ENCODE measurements at regions not wholly inside any gene's neighbourhood (a gene's known extent, or its start where the extent isn't known, plus 50 kb on each side); places are given as distances from the start of the nearest gene placed in this dataset.

DNA sequence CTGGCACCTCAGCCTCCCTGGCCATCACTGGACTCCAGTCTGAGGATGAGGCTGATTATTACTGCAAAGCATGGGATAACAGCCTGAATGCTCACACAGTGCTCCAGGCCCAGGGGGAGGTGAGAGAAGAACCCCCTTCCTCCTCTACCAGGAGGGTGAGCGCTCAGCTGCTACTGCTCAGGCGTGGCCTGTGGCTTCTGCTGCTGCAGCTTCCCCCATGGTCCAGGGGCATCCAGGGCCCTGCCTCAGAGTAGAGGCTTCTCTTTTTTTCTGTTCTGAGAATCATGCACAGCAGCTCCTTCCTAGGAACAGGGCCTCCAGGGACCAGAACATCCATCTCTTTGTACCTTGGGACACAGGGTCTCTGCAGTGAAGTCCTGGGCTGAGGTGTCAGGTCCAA, 83.1 kb downstream of the VPREB1 start:
- H3K4me3 ChIP-seq (ENCODE audit: insufficient read depth, low read depth, low read length), result no peak overlapping the region
- H3K4me1 ChIP-seq (ENCODE audit: control insufficient read depth, insufficient read depth, low read length), result no peaks in the 10 kb centered on the region
- no peaks in the 10 kb centered on the region for H3K9me3 ChIP-seq (ENCODE audit: control insufficient read depth, insufficient read depth, low read length)
- no peak overlapping the region for H3K27ac ChIP-seq (ENCODE audit: insufficient read depth, low read length)
- no peak for ATAC-seq (ENCODE audit: low read depth)
- no peak overlapping the region for H3K4me2 ChIP-seq (ENCODE audit: low read depth, low read length)
- H2AFZ ChIP-seq (replicated peaks; ENCODE audit: low read length, poor library complexity), result no peak overlapping the region
- H3K9ac ChIP-seq (ENCODE audit: low read depth, low read length), result no peak overlapping the region
- no peak overlapping the region for H3K18ac ChIP-seq (ENCODE audit: low read depth, low read length)
- no peak overlapping the region for H2BK15ac ChIP-seq (ENCODE audit: low read depth, low read length)
- no peaks in the 10 kb centered on the region for H3K79me1 ChIP-seq (ENCODE audit: low read depth in 1 of 2, low read length in 2 of 2)
- no peak overlapping the region for H2AK9ac ChIP-seq (replicated peaks; ENCODE audit: low read depth, low read length, poor library complexity)
- CTCF ChIA-PET, result interaction anchor here (0.5 kb wide), 1 partner anchor 146 kb away, joined by 3 read pairs; no protein-coding TSS in a partner anchor
- no peaks in the 10 kb centered on the region for H3K36me3 ChIP-seq (ENCODE audit: control insufficient read depth, insufficient read depth, low read length)
- no peak overlapping the region for H3K14ac ChIP-seq (replicated peaks; ENCODE audit: low read depth, low read length)
- no peak overlapping the region for H4K8ac ChIP-seq (ENCODE audit: low read depth in 2 of 2, low read length in 2 of 2)
- no peak overlapping the region for H2BK120ac ChIP-seq (ENCODE audit: low read depth, low read length)
- no peak overlapping the region for H2BK20ac ChIP-seq (ENCODE audit: low read depth, low read length)
- intact Hi-C loops (cut with micrococcal nuclease) (loop anchor here (10.0 kb wide), 1 partner anchor 123 kb away; no protein-coding TSS in a partner anchor), dilution Hi-C loops (cut with HindIII; ENCODE audit: low sequenced_read_pairs, unreplicated experiment) (no loop called here), in situ Hi-C loops (cut with MboI; ENCODE audit: low sequenced_read_pairs) (no loop called here)
- no peak overlapping the region for H4K5ac ChIP-seq (ENCODE audit: low read depth, low read length)
- TF ChIP-seq, protein P1, sequence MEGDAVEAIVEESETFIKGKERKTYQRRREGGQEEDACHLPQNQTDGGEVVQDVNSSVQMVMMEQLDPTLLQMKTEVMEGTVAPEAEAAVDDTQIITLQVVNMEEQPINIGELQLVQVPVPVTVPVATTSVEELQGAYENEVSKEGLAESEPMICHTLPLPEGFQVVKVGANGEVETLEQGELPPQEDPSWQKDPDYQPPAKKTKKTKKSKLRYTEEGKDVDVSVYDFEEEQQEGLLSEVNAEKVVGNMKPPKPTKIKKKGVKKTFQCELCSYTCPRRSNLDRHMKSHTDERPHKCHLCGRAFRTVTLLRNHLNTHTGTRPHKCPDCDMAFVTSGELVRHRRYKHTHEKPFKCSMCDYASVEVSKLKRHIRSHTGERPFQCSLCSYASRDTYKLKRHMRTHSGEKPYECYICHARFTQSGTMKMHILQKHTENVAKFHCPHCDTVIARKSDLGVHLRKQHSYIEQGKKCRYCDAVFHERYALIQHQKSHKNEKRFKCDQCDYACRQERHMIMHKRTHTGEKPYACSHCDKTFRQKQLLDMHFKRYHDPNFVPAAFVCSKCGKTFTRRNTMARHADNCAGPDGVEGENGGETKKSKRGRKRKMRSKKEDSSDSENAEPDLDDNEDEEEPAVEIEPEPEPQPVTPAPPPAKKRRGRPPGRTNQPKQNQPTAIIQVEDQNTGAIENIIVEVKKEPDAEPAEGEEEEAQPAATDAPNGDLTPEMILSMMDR (conservative IDR thresholded peaks at IDR 0.05; ENCODE audit: low read depth, low read length), result no peak
- TF ChIP-seq BHLHE40 (IDR thresholded peaks at IDR 0.05; ENCODE audit: low read depth, low read length) (no peak), FOS (IDR thresholded peaks at IDR 0.05; ENCODE audit: low read depth, low read length) (no peak), RFX5 (IDR thresholded peaks at IDR 0.05; ENCODE audit: low read depth, low read length) (no peak), CHD1 (IDR thresholded peaks at IDR 0.05; ENCODE audit: low read depth, low read length) (no peak), POLR2A (IDR thresholded peaks at IDR 0.05; ENCODE audit: low read depth, low read length) (no peak), RAD21 (IDR thresholded peaks at IDR 0.05; ENCODE audit: low read length) (no peak), NFE2L2 (IDR thresholded peaks at IDR 0.05; ENCODE audit: low read depth, low read length) (no peak), MAFK (IDR thresholded peaks at IDR 0.05; ENCODE audit: low read depth, low read length) (no peak), MAZ (IDR thresholded peaks at IDR 0.05; ENCODE audit: borderline replicate concordance, low read depth, low read length) (no peak), MXI1 (IDR thresholded peaks at IDR 0.05; ENCODE audit: borderline replicate concordance, low read depth, low read length) (no peak), SMC3 (IDR thresholded peaks at IDR 0.05; ENCODE audit: low read depth, low read length) (no peak), RCOR1 (IDR thresholded peaks at IDR 0.05; ENCODE audit: insufficient replicate concordance, low read length) (no peak), CEBPB (IDR thresholded peaks at IDR 0.05; ENCODE audit: low read depth, low read length) (no peak)
- TF ChIP-seq, protein P2, sequence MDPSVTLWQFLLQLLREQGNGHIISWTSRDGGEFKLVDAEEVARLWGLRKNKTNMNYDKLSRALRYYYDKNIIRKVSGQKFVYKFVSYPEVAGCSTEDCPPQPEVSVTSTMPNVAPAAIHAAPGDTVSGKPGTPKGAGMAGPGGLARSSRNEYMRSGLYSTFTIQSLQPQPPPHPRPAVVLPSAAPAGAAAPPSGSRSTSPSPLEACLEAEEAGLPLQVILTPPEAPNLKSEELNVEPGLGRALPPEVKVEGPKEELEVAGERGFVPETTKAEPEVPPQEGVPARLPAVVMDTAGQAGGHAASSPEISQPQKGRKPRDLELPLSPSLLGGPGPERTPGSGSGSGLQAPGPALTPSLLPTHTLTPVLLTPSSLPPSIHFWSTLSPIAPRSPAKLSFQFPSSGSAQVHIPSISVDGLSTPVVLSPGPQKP (IDR thresholded peaks at IDR 0.05; ENCODE audit: borderline replicate concordance, low read depth, low read length), result no peak
- TF ChIP-seq, protein P3, sequence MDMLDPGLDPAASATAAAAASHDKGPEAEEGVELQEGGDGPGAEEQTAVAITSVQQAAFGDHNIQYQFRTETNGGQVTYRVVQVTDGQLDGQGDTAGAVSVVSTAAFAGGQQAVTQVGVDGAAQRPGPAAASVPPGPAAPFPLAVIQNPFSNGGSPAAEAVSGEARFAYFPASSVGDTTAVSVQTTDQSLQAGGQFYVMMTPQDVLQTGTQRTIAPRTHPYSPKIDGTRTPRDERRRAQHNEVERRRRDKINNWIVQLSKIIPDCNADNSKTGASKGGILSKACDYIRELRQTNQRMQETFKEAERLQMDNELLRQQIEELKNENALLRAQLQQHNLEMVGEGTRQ (IDR thresholded peaks at IDR 0.05; ENCODE audit: low read depth, low read length), result no peak
- H3K4ac ChIP-seq (ENCODE audit: low read depth, low read length), result no peak overlapping the region
- no peak overlapping the region for H3K23ac ChIP-seq (ENCODE audit: low read depth, low read length)
- peaks cover 5% of the 10 kb centered on the region for H3K27me3 ChIP-seq (ENCODE audit: control insufficient read depth, insufficient read depth, low read length)
- BruUV-seq (replicated peaks), result no TSS peak
- no peak overlapping the region for H2BK5ac ChIP-seq (ENCODE audit: low read depth, low read length, poor library complexity, severe bottlenecking)
- no peak overlapping the region for H2AK5ac ChIP-seq (ENCODE audit: low read depth, low read length)
- H4K20me1 ChIP-seq (ENCODE audit: insufficient read depth, low read length), result no peaks in the 10 kb centered on the region
- no CpG with 5 or more reads among the region's 2 CpGs for WGBS, 2 experiments (ENCODE audit: extremely low coverage in 2 of 2, insufficient read length in 1 of 2)
- POLR2A ChIA-PET (ENCODE audit: unreplicated experiment), result no interaction called here
- no peak for DNase-seq
- H4K91ac ChIP-seq (ENCODE audit: insufficient read depth, low read depth, low read length), result no peak overlapping the region
- no peaks in the 10 kb centered on the region for H3K9me1 ChIP-seq (ENCODE audit: insufficient read depth, low read length)
- H3K56ac ChIP-seq (ENCODE audit: extremely low read depth, insufficient read depth, low read length), result no peak overlapping the region

Measured in IMR-90 (cell line).